ENCODE measurements at regions not wholly inside any gene's neighbourhood (a gene's known extent, or its start where the extent isn't known, plus 50 kb on each side); places are given as distances from the start of the nearest gene placed in this dataset.
A peak's percentile ranks its signal among the peaks of the same experiment; 100 is the strongest.
"Not testable (repeated sequence)": the region's sequence is repeated elsewhere in the genome, so short reads cannot be mapped to it uniquely, and the experiment has no call there.

- TF ChIP-seq CTCF (IDR thresholded peaks at IDR 0.05; ENCODE audit: control extremely low read depth, extremely low read depth, low read depth, missing control alignments) = no peak
These were observed 98.9 kb upstream of the EGLN3 start for GRCh38 chr14:34049790-34050189.

GRCh38 chr14:34049187-34049586 lies 98.3 kb upstream of the EGLN3 start:
- CTCF ChIA-PET = interaction anchor here (1.0 to 3.3 kb wide), 2 partner anchors 10 to 11 kb away, joined by 3 to 13 read pairs; no protein-coding TSS in a partner anchor
- DNase-seq (ENCODE audit: extremely low spot score); POLR2A ChIA-PET: not testable (repeated sequence)

More at GRCh38 chr14:34049790-34050189, 98.9 kb upstream of the EGLN3 start:
- no peak for DNase-seq (ENCODE audit: extremely low spot score)
- ChIA-PET POLR2A (no interaction called here), CTCF (no interaction called here)

- no peak for TF ChIP-seq CTCF (IDR thresholded peaks at IDR 0.05; ENCODE audit: control extremely low read depth, extremely low read depth, low read depth, missing control alignments)
- ChIA-PET CTCF (interaction anchor here (0.7 to 3.3 kb wide), 5 partner anchors 9 to 52 kb away, joined by 3 to 13 read pairs (median 4); no protein-coding TSS in a partner anchor), POLR2A (no interaction called here)
- DNase-seq (ENCODE audit: extremely low spot score) = no peak
These were observed 96.1 kb upstream of the EGLN3 start for GRCh38 chr14:34046799-34047520.

- ChIA-PET CTCF (interaction anchor here (1.6 to 2.5 kb wide), 3 partner anchors 16 to 184 kb away, joined by 3 to 12 read pairs (median 5); no protein-coding TSS in a partner anchor), POLR2A (no interaction called here)
- no peak for TF ChIP-seq CTCF (IDR thresholded peaks at IDR 0.05; ENCODE audit: control extremely low read depth, extremely low read depth, low read depth, missing control alignments)
- no peak for DNase-seq (ENCODE audit: extremely low spot score)
These were observed 93.9 kb upstream of the EGLN3 start for GRCh38 chr14:34044666-34045306.

- no peak for TF ChIP-seq CTCF (IDR thresholded peaks at IDR 0.05; ENCODE audit: control extremely low read depth, extremely low read depth, low read depth, missing control alignments)
- ChIA-PET CTCF (interaction anchor here (0.9 to 2.5 kb wide), 7 partner anchors 10 to 184 kb away, joined by 3 to 12 read pairs (median 4); no protein-coding TSS in a partner anchor), POLR2A (no interaction called here)
- DNase-seq (ENCODE audit: extremely low spot score) = no peak
These were observed 93.4 kb upstream of the EGLN3 start for GRCh38 chr14:34044373-34044637.

- ChIA-PET POLR2A (no interaction called here), CTCF (interaction anchor here (0.9 to 2.5 kb wide), 7 partner anchors 10 to 185 kb away, joined by 3 to 12 read pairs (median 4); no protein-coding TSS in a partner anchor)
- peak; percentile 70 for DNase-seq (ENCODE audit: extremely low spot score)
- TF ChIP-seq CTCF (IDR thresholded peaks at IDR 0.05; ENCODE audit: control extremely low read depth, extremely low read depth, low read depth, missing control alignments) = no peak
These were observed 92.9 kb upstream of the EGLN3 start for GRCh38 chr14:34043627-34044372.
